Mesodermal cell (in vitro differentiated cells): ENCODE measurements at regions not wholly inside any gene's neighbourhood (a gene's known extent, or its start where the extent isn't known, plus 50 kb on each side); places are given as distances from the start of the nearest gene placed in this dataset.

Experiments
- H3K27ac ChIP-seq: 2 replicates; pipeline ENCODE4 v1.7.0; 2013; ENCODE audit warnings: mild to moderate bottlenecking, low read depth, low read length, moderate library complexity; ENCODE audit not compliant: severe bottlenecking
- H3K36me3 ChIP-seq: 2 replicates; pipeline ENCODE4 v1.7.1; 2013; ENCODE audit warnings: mild to moderate bottlenecking, low read length, moderate library complexity; ENCODE audit not compliant: control insufficient read depth, insufficient read depth
- H3K4me1 ChIP-seq: one replicate; pipeline ENCODE4 v1.7.1; 2013; ENCODE audit warnings: mild to moderate bottlenecking, low read length; ENCODE audit not compliant: insufficient read depth, control insufficient read depth, poor library complexity, severe bottlenecking
- H3K4me3 ChIP-seq: 2 replicates; pipeline ENCODE4 v1.7.0; 2013; ENCODE audit warnings: low read length, control low read depth, mild to moderate bottlenecking; ENCODE audit not compliant: insufficient read depth, poor library complexity, severe bottlenecking; ENCODE audit errors: extremely low read depth
- H3K9me3 ChIP-seq: 2 replicates; pipeline ENCODE4 v1.7.1; 2013; ENCODE audit warnings: mild to moderate bottlenecking, low read length, moderate library complexity; ENCODE audit not compliant: control insufficient read depth
- WGBS, 2 experiments: methylation state at CpG; one replicate each; pipeline ENCODE4 v1.1.5; 2013; ENCODE audit warnings: missing lambda C conversion rate in 2 of 2; ENCODE audit not compliant: insufficient coverage in 2 of 2; 5-methylcytosine and 5-hydroxymethylcytosine counted together

GRCh38 chr13:104387510-104387909, 1321.3 kb upstream of the SLC10A2 start:
- no CpG with 5 or more reads among the region's 3 CpGs for WGBS, 2 experiments
- H3K4me3 ChIP-seq = no peak overlapping the region
- H3K36me3 ChIP-seq = no peaks in the 10 kb centered on the region

DNA sequence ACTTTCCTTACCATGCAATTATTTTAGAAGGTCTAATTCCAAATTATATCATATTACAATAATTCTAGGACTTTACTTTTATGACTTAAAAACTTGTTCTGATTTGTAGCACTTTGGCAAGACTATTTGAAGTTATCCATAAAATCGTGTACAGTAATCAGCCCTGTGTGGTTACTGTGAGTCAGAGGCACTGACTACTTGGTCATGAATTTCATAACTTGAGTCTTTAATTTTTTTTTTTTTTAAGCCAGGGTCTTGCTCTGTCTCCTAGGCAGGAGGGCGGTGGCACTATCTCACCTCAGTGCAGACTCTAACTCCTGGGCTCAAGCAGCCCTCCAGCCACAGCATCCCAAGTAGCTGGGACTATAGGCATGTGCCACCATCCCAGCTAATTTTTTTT, 1319.2 kb upstream of the SLC10A2 start:
- Histone ChIP-seq H3K27ac (no peak overlapping the region), H3K9me3 (peaks cover 13% of the 10 kb centered on the region), H3K4me3 (no peak overlapping the region), H3K4me1 (no peaks in the 10 kb centered on the region), H3K36me3 (no peaks in the 10 kb centered on the region)
- WGBS, 2 experiments = 70% methylated on average over 1 of the region's 2 CpGs; no CpG with 5 or more reads in 1 of the 2 experiments

More at GRCh38 chr13:104387510-104387909, 1321.3 kb upstream of the SLC10A2 start:
- Histone ChIP-seq H3K27ac (no peak overlapping the region), H3K9me3 (peaks cover 13% of the 10 kb centered on the region), H3K4me1 (no peaks in the 10 kb centered on the region)

DNA sequence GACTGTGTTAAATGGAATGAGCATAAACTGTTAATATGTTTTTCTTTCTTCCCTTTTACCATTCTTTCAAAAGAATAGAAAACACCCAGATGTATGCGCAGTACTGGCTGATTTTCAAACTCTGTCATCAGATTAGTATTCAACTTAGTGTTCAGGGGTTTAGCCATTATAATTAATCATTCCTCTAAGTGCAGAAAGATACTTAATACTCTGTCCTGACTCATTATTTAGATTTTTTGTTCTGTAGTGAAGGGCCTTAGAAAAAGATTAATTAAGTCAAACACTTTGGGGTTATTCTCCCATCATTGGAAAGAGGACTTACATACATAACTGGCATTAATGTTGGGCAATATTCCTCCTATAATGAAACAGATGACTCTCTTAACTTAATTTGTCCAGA, 1316.7 kb upstream of the SLC10A2 start:
- no peaks in the 10 kb centered on the region for H3K36me3 ChIP-seq
- peaks cover 2% of the 10 kb centered on the region for H3K9me3 ChIP-seq
- H3K4me3 ChIP-seq = no peak overlapping the region
- H3K27ac ChIP-seq = no peak overlapping the region
- no CpG with 5 or more reads among the region's 1 CpG for WGBS, 2 experiments
- H3K4me1 ChIP-seq = no peaks in the 10 kb centered on the region

DNA sequence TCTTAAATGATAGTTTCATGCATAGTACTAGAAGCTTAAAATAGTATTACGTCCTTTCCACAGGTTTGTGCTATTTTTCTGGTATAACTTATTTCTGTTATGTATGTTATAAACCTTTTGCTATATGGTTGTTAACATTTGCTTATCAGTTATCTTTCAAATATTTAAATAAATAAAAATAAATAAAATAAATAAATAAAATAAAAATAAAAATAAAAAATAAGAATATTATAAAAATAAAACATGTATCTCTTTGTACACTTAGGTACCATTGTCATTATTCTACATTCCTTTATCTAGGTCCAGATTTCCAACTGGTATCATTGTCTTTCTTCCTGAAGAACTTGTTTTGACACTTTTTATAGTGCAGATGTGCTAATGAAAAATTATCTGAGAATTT, 1310.4 kb upstream of the SLC10A2 start:
- Histone ChIP-seq H3K4me1 (no peaks in the 10 kb centered on the region), H3K9me3 (no peaks in the 10 kb centered on the region), H3K36me3 (no peaks in the 10 kb centered on the region), H3K27ac (no peak overlapping the region), H3K4me3 (no peak overlapping the region)
- no CpG with 5 or more reads among the region's 1 CpG for WGBS, 2 experiments

- H3K9me3 ChIP-seq = no peaks in the 10 kb centered on the region
- no peak overlapping the region for H3K4me3 ChIP-seq
- no CpG with 5 or more reads among the region's 1 CpG for WGBS, 2 experiments
- no peaks in the 10 kb centered on the region for H3K4me1 ChIP-seq
- H3K36me3 ChIP-seq = no peaks in the 10 kb centered on the region
- no peak overlapping the region for H3K27ac ChIP-seq
Observed at GRCh38 chr13:104375614-104376013, 1309.4 kb upstream of the SLC10A2 start.

DNA sequence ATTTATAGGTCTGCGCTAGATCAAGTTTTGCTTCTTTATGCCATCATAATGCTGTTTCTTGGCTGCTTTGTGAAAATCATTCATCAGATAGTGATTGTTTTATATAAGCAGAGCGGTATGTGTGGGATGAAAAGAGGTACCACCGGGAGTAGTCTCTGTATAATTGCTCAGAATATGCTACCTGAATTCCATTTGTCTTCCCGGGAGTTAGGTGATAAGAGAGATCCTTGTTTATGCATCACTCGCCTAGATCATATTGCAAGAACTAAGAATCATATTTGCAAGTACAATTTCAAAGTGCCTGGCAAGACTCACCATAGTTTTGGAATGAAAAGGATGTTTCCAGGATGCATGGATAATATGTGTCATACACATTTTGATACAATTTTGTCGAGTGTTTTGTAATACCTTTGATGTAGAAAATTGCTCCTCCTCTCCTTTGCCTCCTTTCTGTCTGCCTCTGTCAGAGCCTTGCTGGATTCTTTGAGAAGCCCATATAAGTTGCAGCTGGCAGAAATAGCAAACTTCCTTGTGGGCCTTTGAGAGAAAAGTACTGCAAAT, 1306.0 kb upstream of the SLC10A2 start:
- no peak overlapping the region for H3K4me3 ChIP-seq
- H3K9me3 ChIP-seq = no peaks in the 10 kb centered on the region
- H3K27ac ChIP-seq = no peak overlapping the region
- no peaks in the 10 kb centered on the region for H3K36me3 ChIP-seq
- H3K4me1 ChIP-seq = no peaks in the 10 kb centered on the region
- 100% methylated on average over 1 of the region's 6 CpGs for WGBS, 2 experiments

DNA sequence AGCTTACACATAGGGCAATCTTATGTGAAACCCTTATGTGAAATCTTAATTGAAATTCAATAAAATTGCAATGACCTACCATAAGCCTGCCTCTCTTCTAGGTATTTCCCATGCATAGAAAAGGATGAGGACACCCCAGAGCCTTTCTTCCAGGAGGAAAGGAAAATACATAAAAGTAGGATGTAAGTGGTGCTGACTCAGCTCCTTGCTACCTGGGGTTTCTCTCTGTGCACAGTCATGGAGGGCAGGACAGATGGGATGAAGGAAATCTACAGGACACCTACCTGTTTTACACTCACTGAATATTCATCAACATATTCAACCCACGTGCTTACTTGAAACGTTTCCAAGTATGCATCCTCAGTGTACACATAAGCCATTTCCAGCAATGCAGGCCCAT, 1299.2 kb upstream of the SLC10A2 start:
- H3K9me3 ChIP-seq = no peaks in the 10 kb centered on the region
- H3K4me3 ChIP-seq = no peak overlapping the region
- H3K27ac ChIP-seq = no peak overlapping the region
- H3K4me1 ChIP-seq = no peaks in the 10 kb centered on the region
- 64 to 85% methylated on average over 2 of the region's 2 CpGs for WGBS, 2 experiments
- H3K36me3 ChIP-seq = no peaks in the 10 kb centered on the region

DNA sequence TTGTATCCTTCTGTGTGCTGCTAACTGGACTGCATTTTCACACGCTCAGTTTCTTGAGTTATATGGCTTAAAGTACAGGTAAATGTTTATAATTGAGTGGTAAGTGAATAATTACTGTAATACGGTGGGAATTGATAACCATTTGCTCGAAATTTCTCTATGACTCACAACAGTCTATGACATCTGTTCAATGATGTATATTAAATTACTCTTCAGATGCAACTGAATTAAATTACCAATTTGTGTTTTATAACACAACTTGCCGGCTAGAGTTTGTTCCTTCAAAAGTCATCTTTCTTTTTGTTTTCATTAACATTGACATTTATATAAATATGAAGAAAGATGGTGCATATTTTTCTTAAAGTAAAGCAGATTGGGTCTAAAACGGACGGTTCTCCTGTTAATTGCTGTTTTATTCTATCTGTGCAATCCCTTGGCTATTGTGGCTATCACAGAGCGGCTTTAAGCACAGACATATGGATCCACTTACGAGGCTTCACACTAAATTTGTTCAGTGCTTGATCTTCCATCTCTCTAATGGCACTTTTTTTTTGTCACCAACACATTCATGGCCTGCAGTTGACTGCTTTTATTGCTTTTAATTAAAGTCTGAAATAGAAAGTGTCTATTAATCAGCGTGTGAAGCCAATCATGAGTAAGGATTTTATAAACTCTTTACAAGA, 1291.6 kb upstream of the SLC10A2 start:
- H3K4me3 ChIP-seq = no peak overlapping the region
- WGBS, 2 experiments = 88 to 96% methylated on average over 3 to 5 of the region's 9 CpGs
- H3K36me3 ChIP-seq = no peaks in the 10 kb centered on the region
- H3K27ac ChIP-seq = no peak overlapping the region
- no peaks in the 10 kb centered on the region for H3K9me3 ChIP-seq
- no peaks in the 10 kb centered on the region for H3K4me1 ChIP-seq

DNA sequence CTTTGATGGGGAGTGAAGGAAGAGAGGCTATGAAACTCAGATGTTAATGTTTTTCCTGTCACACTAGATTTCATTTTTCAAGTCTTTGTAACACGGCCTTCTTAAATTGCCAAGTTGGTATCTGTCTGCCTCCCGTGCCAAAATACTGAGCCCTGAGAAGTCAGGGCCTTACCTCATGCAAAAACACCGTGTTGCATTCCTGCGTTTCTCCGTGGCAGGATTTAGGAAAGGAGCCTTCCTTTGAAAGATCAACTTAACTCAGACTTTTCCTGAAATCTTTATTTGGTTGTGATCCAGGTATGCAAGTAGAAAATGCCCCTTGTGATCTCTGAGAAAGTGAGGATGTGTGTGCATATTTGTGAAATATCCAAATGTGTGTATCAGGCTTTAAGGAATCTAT, 1291.0 kb upstream of the SLC10A2 start:
- Histone ChIP-seq H3K4me1 (no peaks in the 10 kb centered on the region), H3K4me3 (no peak overlapping the region), H3K36me3 (no peaks in the 10 kb centered on the region), H3K27ac (no peak overlapping the region), H3K9me3 (no peaks in the 10 kb centered on the region)
- WGBS, 2 experiments = 68 to 83% methylated on average over 5 of the region's 5 CpGs

DNA sequence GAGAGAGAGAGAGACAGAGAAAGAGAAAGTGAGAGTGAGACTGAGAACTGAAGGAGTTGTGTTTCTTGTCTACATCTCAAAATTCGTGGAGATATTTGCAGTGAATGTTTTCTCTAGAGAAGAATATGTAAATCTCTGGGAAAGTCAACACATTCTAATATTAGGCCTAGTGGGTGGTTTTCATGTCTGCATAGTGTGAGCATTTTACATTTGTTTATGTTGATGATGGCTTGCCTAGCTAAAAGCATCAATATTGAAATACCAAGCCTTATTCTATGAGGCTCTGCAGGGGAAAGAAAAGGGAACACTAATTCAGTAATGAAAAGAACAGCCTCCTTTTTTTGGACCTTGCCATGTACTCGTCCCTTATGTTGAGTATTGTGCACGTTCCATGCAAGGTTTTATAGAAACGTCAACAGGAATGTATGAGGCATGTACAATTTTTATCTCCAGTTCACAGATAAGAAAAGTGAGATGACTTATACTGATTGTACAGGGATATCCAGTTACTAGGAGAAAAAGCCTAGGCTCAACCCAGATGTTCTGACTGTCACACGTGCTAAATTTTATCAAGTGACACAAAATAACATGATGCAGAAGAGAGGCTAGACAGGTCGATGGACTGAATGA, 1288.9 kb upstream of the SLC10A2 start:
- no peaks in the 10 kb centered on the region for H3K9me3 ChIP-seq
- WGBS, 2 experiments = 83 to 84% methylated on average over 2 to 6 of the region's 6 CpGs
- H3K4me1 ChIP-seq = no peaks in the 10 kb centered on the region
- no peaks in the 10 kb centered on the region for H3K36me3 ChIP-seq
- no peak overlapping the region for H3K4me3 ChIP-seq
- no peak overlapping the region for H3K27ac ChIP-seq

DNA sequence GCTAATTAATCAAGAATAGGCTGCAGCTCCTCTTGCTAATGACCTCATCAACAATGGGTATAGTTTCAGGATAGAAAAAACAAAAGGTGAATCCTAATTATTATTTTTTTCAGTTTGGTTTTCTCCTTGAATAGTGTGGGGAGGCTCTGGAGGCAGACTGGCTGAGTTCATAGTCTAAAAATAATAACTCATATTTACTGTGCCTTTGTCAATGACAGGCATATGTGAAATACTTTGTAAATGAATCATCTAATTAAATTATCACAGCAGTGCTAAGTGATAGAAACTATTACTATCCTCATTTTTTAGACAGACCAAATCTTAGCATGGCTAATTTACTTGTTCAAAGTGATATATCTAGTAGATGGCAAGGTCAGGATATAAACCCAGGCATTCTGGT, 1261.0 kb upstream of the SLC10A2 start:
- Histone ChIP-seq H3K9me3 (peaks cover 4% of the 10 kb centered on the region), H3K27ac (no peak overlapping the region), H3K4me1 (no peaks in the 10 kb centered on the region), H3K4me3 (no peak overlapping the region), H3K36me3 (no peaks in the 10 kb centered on the region)
